ENCODE measurements at regions not wholly inside any gene's neighbourhood (a gene's known extent, or its start where the extent isn't known, plus 50 kb on each side); places are given as distances from the start of the nearest gene placed in this dataset.

GRCh38 chr9:106682420-106682819 is 180.5 kb upstream of the ZNF462 start:
- no peak for DNase-seq

GRCh38 chr9:106683454-106683853 is 179.5 kb upstream of the ZNF462 start:
- DNase-seq: no peak

- DNase-seq: no peak
These were observed 177.8 kb upstream of the ZNF462 start for GRCh38 chr9:106684940-106685695.

GRCh38 chr9:106689089-106689488 is 173.9 kb upstream of the ZNF462 start:
- no peak for DNase-seq

- no peak for DNase-seq
These were observed 171.3 kb upstream of the ZNF462 start for GRCh38 chr9:106691627-106692026.

GRCh38 chr9:106693558-106693957 is 169.4 kb upstream of the ZNF462 start:
- DNase-seq: no peak

- no peak for DNase-seq
These were observed 166.2 kb upstream of the ZNF462 start for GRCh38 chr9:106696804-106697203.

- DNase-seq: no peak
These were observed 165.6 kb upstream of the ZNF462 start for GRCh38 chr9:106697390-106697749.

- no peak for DNase-seq
These were observed 165.0 kb upstream of the ZNF462 start for GRCh38 chr9:106697750-106698502.

GRCh38 chr9:106700676-106701075 is 162.3 kb upstream of the ZNF462 start:
- no peak for DNase-seq

- DNase-seq: no peak
These were observed 161.4 kb upstream of the ZNF462 start for GRCh38 chr9:106701611-106702010.

- no peak for DNase-seq
These were observed 158.8 kb upstream of the ZNF462 start for GRCh38 chr9:106704056-106704615.

GRCh38 chr9:106707291-106707690 is 155.7 kb upstream of the ZNF462 start:
- no peak for DNase-seq

- no peak for DNase-seq
These were observed 155.1 kb upstream of the ZNF462 start for GRCh38 chr9:106707738-106708474.

- no peak for DNase-seq
These were observed 154.4 kb upstream of the ZNF462 start for GRCh38 chr9:106708475-106709146.

GRCh38 chr9:106712279-106712678 is 150.7 kb upstream of the ZNF462 start:
- DNase-seq: no peak

GRCh38 chr9:106713206-106713605 is 149.8 kb upstream of the ZNF462 start:
- DNase-seq: no peak

GRCh38 chr9:106716820-106717219 is 146.1 kb upstream of the ZNF462 start:
- DNase-seq: no peak

GRCh38 chr9:106717686-106718085 is 145.3 kb upstream of the ZNF462 start:
- DNase-seq: no peak

GRCh38 chr9:106718936-106719335 is 144.0 kb upstream of the ZNF462 start:
- no peak for DNase-seq

GRCh38 chr9:106722051-106722753 is 140.8 kb upstream of the ZNF462 start:
- DNase-seq: no peak

GRCh38 chr9:106723926-106724325 is 139.0 kb upstream of the ZNF462 start:
- DNase-seq: no peak

All from effector CD8-positive, alpha-beta T cell (primary cell).